GM18873 (cell line): ENCODE measurements at regions not wholly inside any gene's neighbourhood (a gene's known extent, or its start where the extent isn't known, plus 50 kb on each side); places are given as distances from the start of the nearest gene placed in this dataset.

Experiments
- ATAC-seq: cut with Tn5 transposase; IDR thresholded peaks from one replicate; pipeline ENCODE4 v1.9.1; 2021; ENCODE audit warnings: mild to moderate bottlenecking, moderate library complexity, moderate number of reproducible peaks; ENCODE audit not compliant: unreplicated experiment, low FRiP score

- ATAC-seq = no peak
Observed at GRCh38 chr13:106963151-106963550, 395.2 kb upstream of the ARGLU1 start.

GRCh38 chr13:106961651-106962050, 393.7 kb upstream of the ARGLU1 start:
- ATAC-seq = no peak

GRCh38 chr13:106961216-106961615, 393.3 kb upstream of the ARGLU1 start:
- ATAC-seq = no peak

GRCh38 chr13:106958621-106959048, 390.7 kb upstream of the ARGLU1 start:
- ATAC-seq = no peak

GRCh38 chr13:106942563-106942962, 374.6 kb upstream of the ARGLU1 start:
- no peak for ATAC-seq

GRCh38 chr13:106941779-106942178, 373.8 kb upstream of the ARGLU1 start:
- ATAC-seq = no peak

GRCh38 chr13:106927421-106927820, 359.5 kb upstream of the ARGLU1 start:
- no peak for ATAC-seq

GRCh38 chr13:106922384-106922783, 354.4 kb upstream of the ARGLU1 start:
- ATAC-seq = no peak

- ATAC-seq = no peak
Observed at GRCh38 chr13:106919638-106920037, 351.7 kb upstream of the ARGLU1 start.

- ATAC-seq = no peak
Observed at GRCh38 chr13:106919133-106919532, 351.2 kb upstream of the ARGLU1 start.

- ATAC-seq = no peak
Observed at GRCh38 chr13:106918557-106918860, 350.6 kb upstream of the ARGLU1 start.

GRCh38 chr13:106917673-106918556, 350.0 kb upstream of the ARGLU1 start:
- peak; percentile 91 for ATAC-seq

- no peak for ATAC-seq
Observed at GRCh38 chr13:106917024-106917571, 349.2 kb upstream of the ARGLU1 start.

GRCh38 chr13:106916329-106916976, 348.5 kb upstream of the ARGLU1 start:
- no peak for ATAC-seq

GRCh38 chr13:106915146-106915545, 347.2 kb upstream of the ARGLU1 start:
- ATAC-seq = no peak

- ATAC-seq = no peak
Observed at GRCh38 chr13:106911627-106912026, 343.7 kb upstream of the ARGLU1 start.

GRCh38 chr13:106911020-106911419, 343.1 kb upstream of the ARGLU1 start:
- no peak for ATAC-seq

- no peak for ATAC-seq
Observed at GRCh38 chr13:106906426-106906996, 338.6 kb upstream of the ARGLU1 start.

GRCh38 chr13:106905380-106906162, 337.6 kb upstream of the ARGLU1 start:
- ATAC-seq = no peak

- ATAC-seq = no peak
Observed at GRCh38 chr13:106899442-106899841, 331.5 kb upstream of the ARGLU1 start.

GRCh38 chr13:106898231-106898630, 330.3 kb upstream of the ARGLU1 start:
- no peak for ATAC-seq
